ENCODE measurements at regions not wholly inside any gene's neighbourhood (a gene's known extent, or its start where the extent isn't known, plus 50 kb on each side); places are given as distances from the start of the nearest gene placed in this dataset.

GRCh38 chr15:47265686-47266085 lies 451.6 kb upstream of the SEMA6D start:
- H3K4me3 ChIP-seq (ENCODE audit: low read length) = no peak overlapping the region
- DNase-seq (ENCODE audit: low read depth, low spot score) = no peak

- no peak for DNase-seq (ENCODE audit: low read depth, low spot score)
- H3K4me3 ChIP-seq (ENCODE audit: low read length) = no peak overlapping the region
Measured at GRCh38 chr15:47266566-47266965, 450.7 kb upstream of the SEMA6D start.

- H3K4me3 ChIP-seq (ENCODE audit: low read length) = no peak overlapping the region
- no peak for DNase-seq (ENCODE audit: low read depth, low spot score)
Measured at GRCh38 chr15:47273864-47274263, 443.4 kb upstream of the SEMA6D start.

GRCh38 chr15:47283246-47283645 lies 434.1 kb upstream of the SEMA6D start:
- no peak overlapping the region for H3K4me3 ChIP-seq (ENCODE audit: low read length)
- no peak for DNase-seq (ENCODE audit: low read depth, low spot score)

- no peak overlapping the region for H3K4me3 ChIP-seq (ENCODE audit: low read length)
- no peak for DNase-seq (ENCODE audit: low read depth, low spot score)
Measured at GRCh38 chr15:47288794-47289193, 428.5 kb upstream of the SEMA6D start.

- DNase-seq (ENCODE audit: low read depth, low spot score) = no peak
- no peak overlapping the region for H3K4me3 ChIP-seq (ENCODE audit: low read length)
Measured at GRCh38 chr15:47289656-47290055, 427.6 kb upstream of the SEMA6D start.

- H3K4me3 ChIP-seq (ENCODE audit: low read length) = no peak overlapping the region
- no peak for DNase-seq (ENCODE audit: low read depth, low spot score)
Measured at GRCh38 chr15:47291767-47292166, 425.5 kb upstream of the SEMA6D start.

- no peak overlapping the region for H3K4me3 ChIP-seq (ENCODE audit: low read length)
- DNase-seq (ENCODE audit: low read depth, low spot score) = no peak
Measured at GRCh38 chr15:47292638-47293190, 424.6 kb upstream of the SEMA6D start.

GRCh38 chr15:47293466-47294162 lies 423.7 kb upstream of the SEMA6D start:
- H3K4me3 ChIP-seq (ENCODE audit: low read length) = no peak overlapping the region
- no peak for DNase-seq (ENCODE audit: low read depth, low spot score)

GRCh38 chr15:47294765-47295259 lies 422.5 kb upstream of the SEMA6D start:
- no peak for DNase-seq (ENCODE audit: low read depth, low spot score)

GRCh38 chr15:47296881-47297280 lies 420.4 kb upstream of the SEMA6D start:
- no peak overlapping the region for H3K4me3 ChIP-seq (ENCODE audit: low read length)
- no peak for DNase-seq (ENCODE audit: low read depth, low spot score)

More at GRCh38 chr15:47294765-47295259, 422.5 kb upstream of the SEMA6D start:
- H3K4me3 ChIP-seq (ENCODE audit: low read length) = no peak overlapping the region

- no peak overlapping the region for H3K4me3 ChIP-seq (ENCODE audit: low read length)
- no peak for DNase-seq (ENCODE audit: low read depth, low spot score)
Measured at GRCh38 chr15:47299846-47300434, 417.4 kb upstream of the SEMA6D start.

GRCh38 chr15:47300596-47300995 lies 416.7 kb upstream of the SEMA6D start:
- no peak overlapping the region for H3K4me3 ChIP-seq (ENCODE audit: low read length)
- DNase-seq (ENCODE audit: low read depth, low spot score) = no peak

GRCh38 chr15:47301481-47301880 lies 415.8 kb upstream of the SEMA6D start:
- H3K4me3 ChIP-seq (ENCODE audit: low read length) = no peak overlapping the region
- DNase-seq (ENCODE audit: low read depth, low spot score) = no peak

GRCh38 chr15:47304656-47305055 lies 412.6 kb upstream of the SEMA6D start:
- no peak for DNase-seq (ENCODE audit: low read depth, low spot score)
- no peak overlapping the region for H3K4me3 ChIP-seq (ENCODE audit: low read length)

GRCh38 chr15:47312161-47312560 lies 405.1 kb upstream of the SEMA6D start:
- H3K4me3 ChIP-seq (ENCODE audit: low read length) = no peak overlapping the region

GRCh38 chr15:47326410-47327333 lies 390.6 kb upstream of the SEMA6D start:
- DNase-seq (ENCODE audit: low read depth, low spot score) = no peak
- no peak overlapping the region for H3K4me3 ChIP-seq (ENCODE audit: low read length)

More at GRCh38 chr15:47312161-47312560, 405.1 kb upstream of the SEMA6D start:
- DNase-seq (ENCODE audit: low read depth, low spot score) = no peak

- H3K4me3 ChIP-seq (ENCODE audit: low read length) = no peak overlapping the region
- DNase-seq (ENCODE audit: low read depth, low spot score) = no peak
Measured at GRCh38 chr15:47331829-47332393, 385.4 kb upstream of the SEMA6D start.

GRCh38 chr15:47332481-47332880 lies 384.8 kb upstream of the SEMA6D start:
- no peak for DNase-seq (ENCODE audit: low read depth, low spot score)
- no peak overlapping the region for H3K4me3 ChIP-seq (ENCODE audit: low read length)

All from Jurkat, Clone E6-1 (cell line).